ENCODE measurements at regions not wholly inside any gene's neighbourhood (a gene's known extent, or its start where the extent isn't known, plus 50 kb on each side); places are given as distances from the start of the nearest gene placed in this dataset.
"Not testable (repeated sequence)": the region's sequence is repeated elsewhere in the genome, so short reads cannot be mapped to it uniquely, and the experiment has no call there.

- DNase-seq = no peak
Measured at GRCh38 chr12:33187409-33187808, 252.2 kb downstream of the SYT10 start.

GRCh38 chr12:33184161-33184560 is 255.5 kb downstream of the SYT10 start:
- no peak for DNase-seq

GRCh38 chr12:33182485-33182884 is 257.1 kb downstream of the SYT10 start:
- DNase-seq = no peak

- no peak for DNase-seq
Measured at GRCh38 chr12:33180918-33181317, 258.7 kb downstream of the SYT10 start.

- not testable (repeated sequence) for DNase-seq
Measured at GRCh38 chr12:33166260-33166659, 269.7 kb upstream of the PKP2 start.

GRCh38 chr12:33156042-33156441 is 259.5 kb upstream of the PKP2 start:
- DNase-seq = no peak

GRCh38 chr12:33147292-33147691 is 250.7 kb upstream of the PKP2 start:
- not testable (repeated sequence) for DNase-seq

- DNase-seq = no peak
Measured at GRCh38 chr12:33129500-33129899, 232.9 kb upstream of the PKP2 start.

GRCh38 chr12:33125755-33126154 is 229.2 kb upstream of the PKP2 start:
- no peak for DNase-seq

GRCh38 chr12:33116284-33116683 is 219.7 kb upstream of the PKP2 start:
- no peak for DNase-seq

- DNase-seq = no peak
Measured at GRCh38 chr12:33115716-33116115, 219.1 kb upstream of the PKP2 start.

- no peak for DNase-seq
Measured at GRCh38 chr12:33111850-33112249, 215.3 kb upstream of the PKP2 start.

GRCh38 chr12:33107827-33108226 is 211.2 kb upstream of the PKP2 start:
- not testable (repeated sequence) for DNase-seq

- no peak for DNase-seq
Measured at GRCh38 chr12:33093534-33093933, 197.0 kb upstream of the PKP2 start.

GRCh38 chr12:33087876-33088275 is 191.3 kb upstream of the PKP2 start:
- DNase-seq = not testable (repeated sequence)

GRCh38 chr12:33076401-33076800 is 179.8 kb upstream of the PKP2 start:
- not testable (repeated sequence) for DNase-seq

GRCh38 chr12:33075130-33075766 is 178.7 kb upstream of the PKP2 start:
- DNase-seq = not testable (repeated sequence)

- DNase-seq = no peak
Measured at GRCh38 chr12:33061844-33062243, 165.3 kb upstream of the PKP2 start.

GRCh38 chr12:33054371-33054770 is 157.8 kb upstream of the PKP2 start:
- DNase-seq = no peak

GRCh38 chr12:33052141-33053051 is 155.8 kb upstream of the PKP2 start:
- no peak for DNase-seq

GRCh38 chr12:33047666-33048065 is 151.1 kb upstream of the PKP2 start:
- no peak for DNase-seq

GRCh38 chr12:33044447-33044846 is 147.9 kb upstream of the PKP2 start:
- no peak for DNase-seq

- DNase-seq = no peak
Measured at GRCh38 chr12:33041562-33041961, 145.0 kb upstream of the PKP2 start.
